Uterus (tissue), 3 donors: ENCODE measurements at regions not wholly inside any gene's neighbourhood (a gene's known extent, or its start where the extent isn't known, plus 50 kb on each side); places are given as distances from the start of the nearest gene placed in this dataset.

ENCODE experiments used
- DNase-seq, 2 donors: peaks; one replicate each; pipeline ENCODE4 v3.0.0-alpha.2; 2019 to 2020
- H3K27ac ChIP-seq, 2 donors: fragments of 200-600 bp; sonication (generic); 1 replicate in 1 of 2; 2 replicates in 1 of 2; pipeline ENCODE4 v1.5.1; 2016 to 2018
- H3K27me3 ChIP-seq, 2 donors: fragments of 200-600 bp; sonication (generic); one replicate each; pipeline ENCODE4 v1.5.1; 2018 to 2019; ENCODE audit warnings: control low read depth in 1 of 2
- H3K36me3 ChIP-seq, 2 donors: fragments of 200-600 bp; sonication (generic); one replicate each; pipeline ENCODE4 v1.5.1; 2019; ENCODE audit warnings: control low read depth in 1 of 2
- H3K4me1 ChIP-seq, 2 donors: fragments of 200-600 bp; sonication (generic); one replicate each; pipeline ENCODE4 v1.5.1; 2018 to 2019; ENCODE audit warnings: control low read depth in 1 of 2
- H3K4me3 ChIP-seq, 2 donors: fragments of 200-600 bp; sonication (generic); 1 replicate in 1 of 2; 2 replicates in 1 of 2; pipeline ENCODE4 v1.5.1; 2018 to 2019; ENCODE audit warnings: mild to moderate bottlenecking in 1 of 2
- H3K9me3 ChIP-seq, 2 donors: fragments of 200-600 bp; sonication (generic); one replicate each; pipeline ENCODE4 v1.5.1; 2019; ENCODE audit warnings: control low read depth in 1 of 2
- POLR2A ChIP-seq, 2 donors: fragments of 450-650 bp; IDR thresholded peaks; one replicate each; pipeline ENCODE4 v1.6.1; 2016; ENCODE audit warnings: antibody characterized with exemption in 2 of 2, mild to moderate bottlenecking in 1 of 2, moderate library complexity in 1 of 2
- intact Hi-C: fragments of 100-400 bp; cut with DNase I; formaldehyde crosslinking; loops from one replicate; pipeline ENCODE4 v1.15.1; 2023; ENCODE audit warnings: low total_unique reads
- TF ChIP-seq, protein P1 (sequence below), 4 experiments: fragments of 200-600 bp in 2 of 4; fragments of 450-650 bp in 2 of 4; sonication (generic) in 2 of 4; IDR thresholded peaks; one replicate each; pipeline ENCODE4 v1.5.1; 2016 to 2019; ENCODE audit warnings: antibody characterized with exemption in 4 of 4, mild to moderate bottlenecking in 2 of 4, moderate library complexity in 1 of 4
- donor health status: DM: yes; HTN: yes; CAD: no.

- Histone ChIP-seq H3K36me3 (no peaks in the 10 kb centered on the region), H3K27me3 (no peaks in the 10 kb centered on the region), H3K27ac (no peak overlapping the region), H3K4me1 (no peaks in the 10 kb centered on the region), H3K4me3 (no peak overlapping the region), H3K9me3 (no peaks in the 10 kb centered on the region)
- no peak for DNase-seq
- TF ChIP-seq, protein P1, sequence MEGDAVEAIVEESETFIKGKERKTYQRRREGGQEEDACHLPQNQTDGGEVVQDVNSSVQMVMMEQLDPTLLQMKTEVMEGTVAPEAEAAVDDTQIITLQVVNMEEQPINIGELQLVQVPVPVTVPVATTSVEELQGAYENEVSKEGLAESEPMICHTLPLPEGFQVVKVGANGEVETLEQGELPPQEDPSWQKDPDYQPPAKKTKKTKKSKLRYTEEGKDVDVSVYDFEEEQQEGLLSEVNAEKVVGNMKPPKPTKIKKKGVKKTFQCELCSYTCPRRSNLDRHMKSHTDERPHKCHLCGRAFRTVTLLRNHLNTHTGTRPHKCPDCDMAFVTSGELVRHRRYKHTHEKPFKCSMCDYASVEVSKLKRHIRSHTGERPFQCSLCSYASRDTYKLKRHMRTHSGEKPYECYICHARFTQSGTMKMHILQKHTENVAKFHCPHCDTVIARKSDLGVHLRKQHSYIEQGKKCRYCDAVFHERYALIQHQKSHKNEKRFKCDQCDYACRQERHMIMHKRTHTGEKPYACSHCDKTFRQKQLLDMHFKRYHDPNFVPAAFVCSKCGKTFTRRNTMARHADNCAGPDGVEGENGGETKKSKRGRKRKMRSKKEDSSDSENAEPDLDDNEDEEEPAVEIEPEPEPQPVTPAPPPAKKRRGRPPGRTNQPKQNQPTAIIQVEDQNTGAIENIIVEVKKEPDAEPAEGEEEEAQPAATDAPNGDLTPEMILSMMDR (IDR thresholded peaks at IDR 0.05), result no peak
- no peak for TF ChIP-seq POLR2A (IDR thresholded peaks at IDR 0.05)
- intact Hi-C loops, result no loop called here
Measured at GRCh38 chr6:87949194-87949593, 98.4 kb upstream of the SPACA1 start.

GRCh38 chr6:87946669-87947068 lies 101.0 kb upstream of the SPACA1 start:
- Histone ChIP-seq H3K9me3 (no peaks in the 10 kb centered on the region), H3K27me3 (no peaks in the 10 kb centered on the region), H3K4me1 (no peaks in the 10 kb centered on the region), H3K27ac (no peak overlapping the region), H3K36me3 (no peaks in the 10 kb centered on the region), H3K4me3 (no peak overlapping the region)
- no peak for DNase-seq
- TF ChIP-seq, protein P1 (IDR thresholded peaks at IDR 0.05), result no peak
- intact Hi-C loops, result no loop called here

DNA sequence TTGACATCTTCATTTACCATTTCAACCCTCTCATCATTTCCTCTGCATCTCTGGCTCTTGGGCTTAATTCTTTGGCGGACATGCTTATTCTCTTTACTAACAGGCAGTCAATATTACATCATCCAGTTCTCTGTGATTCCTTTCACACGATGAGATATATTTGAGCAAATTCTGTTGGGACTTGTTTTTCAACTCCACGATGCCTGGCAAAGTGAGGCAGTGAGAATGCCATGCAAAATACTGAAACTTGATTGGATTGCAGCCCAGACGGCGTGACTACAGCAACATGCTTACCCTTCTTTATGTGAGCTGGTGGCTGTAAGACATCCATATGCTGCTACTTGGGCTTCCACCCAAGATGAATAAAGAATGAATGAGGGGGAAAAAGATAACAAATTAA lies 101.7 kb upstream of the SPACA1 start:
- Histone ChIP-seq H3K4me1 (no peaks in the 10 kb centered on the region), H3K36me3 (no peaks in the 10 kb centered on the region), H3K4me3 (no peak overlapping the region), H3K27ac (no peak overlapping the region), H3K27me3 (no peaks in the 10 kb centered on the region), H3K9me3 (no peaks in the 10 kb centered on the region)
- TF ChIP-seq, protein P1 (IDR thresholded peaks at IDR 0.05), result no peak
- no peak for DNase-seq
- intact Hi-C loops, result no loop called here

DNA sequence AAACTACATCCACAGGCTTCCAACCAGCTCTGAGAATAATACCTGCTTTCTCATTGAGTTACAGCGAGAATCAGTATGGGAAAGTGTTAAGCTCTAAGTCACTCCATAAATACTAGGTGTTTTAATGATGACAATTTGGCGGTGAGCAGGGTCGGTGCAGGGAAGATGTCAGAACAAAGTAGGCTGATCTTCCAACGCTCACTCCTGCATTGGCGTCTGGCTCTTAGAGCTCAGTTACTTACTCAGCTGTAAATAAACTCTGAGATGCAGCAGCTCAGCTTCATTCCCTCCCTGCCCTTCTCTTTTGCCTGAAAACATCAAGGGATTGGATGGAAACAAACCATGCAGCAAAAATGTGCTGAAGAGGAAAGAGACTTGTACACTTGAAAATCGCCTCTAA lies 102.5 kb upstream of the SPACA1 start:
- H3K27me3 ChIP-seq, result no peaks in the 10 kb centered on the region
- H3K9me3 ChIP-seq, result no peaks in the 10 kb centered on the region
- no peak overlapping the region for H3K27ac ChIP-seq
- intact Hi-C loops, result no loop called here
- no peak for DNase-seq
- no peaks in the 10 kb centered on the region for H3K4me1 ChIP-seq
- H3K36me3 ChIP-seq, result no peaks in the 10 kb centered on the region
- TF ChIP-seq POLR2A (IDR thresholded peaks at IDR 0.05), result no peak
- TF ChIP-seq, protein P1 (IDR thresholded peaks at IDR 0.05), result no peak
- no peak overlapping the region for H3K4me3 ChIP-seq

DNA sequence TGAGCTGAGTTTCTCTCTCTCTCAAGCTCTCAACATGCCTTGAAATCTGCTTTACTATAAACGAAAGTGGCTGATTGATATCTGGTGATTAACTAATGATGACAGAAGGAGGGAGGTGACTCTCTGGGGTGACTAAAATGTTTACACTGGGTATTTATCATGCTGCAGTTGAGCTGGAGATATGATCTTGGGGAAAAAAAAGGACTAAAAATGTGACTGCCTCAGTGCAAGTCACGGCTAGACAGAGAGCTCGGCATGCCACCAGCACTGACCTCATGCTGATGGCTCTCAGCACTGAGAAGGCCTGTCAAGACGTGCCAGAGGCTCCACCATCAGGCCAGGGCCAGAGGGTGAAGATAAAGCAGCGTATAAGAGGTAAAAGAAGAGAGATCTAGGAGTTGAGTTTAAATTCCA lies 103.1 kb upstream of the SPACA1 start:
- Histone ChIP-seq H3K27ac (no peak overlapping the region), H3K4me3 (no peak overlapping the region), H3K36me3 (no peaks in the 10 kb centered on the region), H3K4me1 (no peaks in the 10 kb centered on the region), H3K27me3 (no peaks in the 10 kb centered on the region), H3K9me3 (no peaks in the 10 kb centered on the region)
- DNase-seq, result peak; percentile 44 to 48
- intact Hi-C loops, result no loop called here
- no peak for TF ChIP-seq POLR2A (IDR thresholded peaks at IDR 0.05)
- TF ChIP-seq, protein P1 (IDR thresholded peaks at IDR 0.05), result no peak
